ENCODE measurements at regions not wholly inside any gene's neighbourhood (a gene's known extent, or its start where the extent isn't known, plus 50 kb on each side); places are given as distances from the start of the nearest gene placed in this dataset.

- ChIA-PET POLR2A (no interaction called here), CTCF (no interaction called here)
- TF ChIP-seq, protein P1, sequence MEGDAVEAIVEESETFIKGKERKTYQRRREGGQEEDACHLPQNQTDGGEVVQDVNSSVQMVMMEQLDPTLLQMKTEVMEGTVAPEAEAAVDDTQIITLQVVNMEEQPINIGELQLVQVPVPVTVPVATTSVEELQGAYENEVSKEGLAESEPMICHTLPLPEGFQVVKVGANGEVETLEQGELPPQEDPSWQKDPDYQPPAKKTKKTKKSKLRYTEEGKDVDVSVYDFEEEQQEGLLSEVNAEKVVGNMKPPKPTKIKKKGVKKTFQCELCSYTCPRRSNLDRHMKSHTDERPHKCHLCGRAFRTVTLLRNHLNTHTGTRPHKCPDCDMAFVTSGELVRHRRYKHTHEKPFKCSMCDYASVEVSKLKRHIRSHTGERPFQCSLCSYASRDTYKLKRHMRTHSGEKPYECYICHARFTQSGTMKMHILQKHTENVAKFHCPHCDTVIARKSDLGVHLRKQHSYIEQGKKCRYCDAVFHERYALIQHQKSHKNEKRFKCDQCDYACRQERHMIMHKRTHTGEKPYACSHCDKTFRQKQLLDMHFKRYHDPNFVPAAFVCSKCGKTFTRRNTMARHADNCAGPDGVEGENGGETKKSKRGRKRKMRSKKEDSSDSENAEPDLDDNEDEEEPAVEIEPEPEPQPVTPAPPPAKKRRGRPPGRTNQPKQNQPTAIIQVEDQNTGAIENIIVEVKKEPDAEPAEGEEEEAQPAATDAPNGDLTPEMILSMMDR (IDR thresholded peaks at IDR 0.05; ENCODE audit: control extremely low read depth, extremely low read depth, low read depth, missing control alignments), result no peak
- DNase-seq (ENCODE audit: extremely low spot score), result no peak
Measured at GRCh38 chr10:83218205-83218604, 921.1 kb upstream of the GHITM start.

- CTCF ChIA-PET, result no interaction called here
- DNase-seq (ENCODE audit: extremely low spot score), result no peak
- TF ChIP-seq, protein P1 (IDR thresholded peaks at IDR 0.05; ENCODE audit: control extremely low read depth, extremely low read depth, low read depth, missing control alignments), result no peak
- POLR2A ChIA-PET, result no interaction called here
Measured at GRCh38 chr10:83222300-83222699, 917.0 kb upstream of the GHITM start.

DNA sequence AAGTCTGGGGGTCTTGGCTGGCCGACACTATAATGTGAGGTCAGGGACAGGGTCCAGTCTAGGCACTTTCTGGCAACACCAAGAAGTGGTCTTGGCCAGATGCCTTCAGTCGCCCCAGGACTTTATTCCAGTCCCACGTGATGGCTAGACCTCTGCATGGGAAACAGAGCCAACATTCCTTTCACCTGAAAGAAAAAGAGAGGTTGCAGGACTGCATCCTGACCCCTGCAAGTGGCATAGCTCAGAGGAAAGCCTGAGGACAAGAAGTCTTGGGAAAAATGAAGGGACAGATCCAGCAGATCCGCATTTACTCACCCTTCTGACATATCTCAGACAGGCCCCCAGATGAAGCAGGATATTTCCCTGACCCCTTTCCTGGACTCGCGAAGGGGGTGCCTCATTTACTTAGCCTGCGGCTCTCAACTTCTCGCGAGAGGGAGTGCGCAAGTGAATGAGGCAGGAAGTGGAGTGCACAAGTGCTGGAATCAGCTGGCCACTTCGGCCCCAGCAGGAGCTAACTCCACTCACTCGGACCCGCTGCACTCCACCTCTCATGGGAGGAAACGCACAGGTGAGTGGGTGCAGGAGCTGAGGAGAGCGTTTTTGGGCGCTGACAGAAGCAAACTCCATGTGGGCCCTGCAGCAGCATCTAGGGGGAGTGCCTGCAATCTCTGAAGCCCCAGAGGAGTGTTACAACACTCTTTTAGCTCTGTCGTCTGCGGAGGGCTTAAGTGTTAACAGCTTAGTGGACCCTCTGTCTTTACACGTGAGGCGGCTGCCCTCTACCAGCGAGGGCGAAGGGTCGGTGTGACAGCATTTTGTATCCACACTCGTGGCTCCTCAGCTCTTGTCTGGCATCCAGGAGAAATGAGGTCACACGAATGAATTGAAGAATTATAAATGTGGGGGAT, 916.2 kb upstream of the GHITM start:
- CTCF ChIA-PET, result interaction anchor here (1.5 kb wide), 1 partner anchor 28 kb away, joined by 3 read pairs; no protein-coding TSS in a partner anchor
- TF ChIP-seq, protein P1 (IDR thresholded peaks at IDR 0.05; ENCODE audit: control extremely low read depth, extremely low read depth, low read depth, missing control alignments), result no peak
- POLR2A ChIA-PET, result no interaction called here

GRCh38 chr10:83225781-83226180, 913.5 kb upstream of the GHITM start:
- TF ChIP-seq, protein P1 (IDR thresholded peaks at IDR 0.05; ENCODE audit: control extremely low read depth, extremely low read depth, low read depth, missing control alignments), result no peak
- ChIA-PET CTCF (no interaction called here), POLR2A (no interaction called here)
- DNase-seq (ENCODE audit: extremely low spot score), result no peak

More for the DNA sequence above, 916.2 kb upstream of the GHITM start:
- no peak for DNase-seq (ENCODE audit: extremely low spot score)

GRCh38 chr10:83229991-83230390, 909.3 kb upstream of the GHITM start:
- TF ChIP-seq, protein P1 (IDR thresholded peaks at IDR 0.05; ENCODE audit: control extremely low read depth, extremely low read depth, low read depth, missing control alignments), result no peak
- ChIA-PET POLR2A (no interaction called here), CTCF (no interaction called here)
- no peak for DNase-seq (ENCODE audit: extremely low spot score)

DNA sequence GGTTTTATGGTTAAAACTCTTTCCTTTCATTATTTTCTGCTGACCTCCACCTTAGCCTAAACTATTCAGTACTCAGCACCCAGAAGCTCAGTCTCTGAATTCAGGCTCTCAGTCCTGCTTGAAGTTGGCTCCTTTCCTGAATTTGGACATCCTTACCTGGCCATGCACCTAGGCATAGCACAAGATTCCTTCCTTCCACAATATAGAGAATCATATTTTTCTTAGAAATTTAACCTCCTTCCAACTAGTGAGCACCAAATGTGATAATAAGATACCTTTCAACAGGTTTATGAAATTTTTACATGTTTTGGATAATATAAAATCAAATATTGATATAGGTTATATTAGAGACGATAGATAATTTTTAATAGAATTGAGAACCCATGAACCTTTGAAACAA, 905.6 kb upstream of the GHITM start:
- CTCF ChIA-PET, result interaction anchor here (1.6 to 2.4 kb wide), 2 partner anchors 15 to 24 kb away, joined by 3 to 5 read pairs; no protein-coding TSS in a partner anchor
- POLR2A ChIA-PET, result no interaction called here
- TF ChIP-seq, protein P1 (IDR thresholded peaks at IDR 0.05; ENCODE audit: control extremely low read depth, extremely low read depth, low read depth, missing control alignments), result no peak
- no peak for DNase-seq (ENCODE audit: extremely low spot score)

Data from GM10248 (cell line).